ENCODE measurements at regions not wholly inside any gene's neighbourhood (a gene's known extent, or its start where the extent isn't known, plus 50 kb on each side); places are given as distances from the start of the nearest gene placed in this dataset.

DNA sequence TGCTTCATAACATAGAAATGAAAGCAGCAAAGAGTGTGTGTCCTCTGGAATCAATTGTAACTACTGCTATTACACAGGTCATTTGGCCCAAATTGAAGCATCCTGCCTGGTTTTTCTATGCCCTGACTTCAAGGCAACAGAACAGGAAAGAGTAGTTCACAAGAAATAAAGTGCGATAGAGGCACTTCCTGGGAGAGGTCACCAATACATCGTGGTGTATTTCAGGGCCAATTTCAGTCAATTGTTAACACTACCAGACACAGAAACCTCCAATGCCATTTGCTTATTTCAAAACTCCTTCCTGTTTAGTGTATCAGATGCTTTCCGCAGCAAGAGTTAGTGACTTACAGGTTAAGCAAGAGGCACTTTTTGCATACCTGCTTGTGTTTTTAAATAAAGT lies 292.1 kb downstream of the ETAA1 start:
- TF ChIP-seq GRHL2 (CRISPR knock-in tag; IDR thresholded peaks at IDR 0.05; ENCODE audit: insufficient replicate concordance, severe bottlenecking) (no peak), ZNF416 (CRISPR knock-in tag; IDR thresholded peaks at IDR 0.05) (no peak), ZNF423 (CRISPR knock-in tag; IDR thresholded peaks at IDR 0.05) (no peak), ESRRA (CRISPR knock-in tag; IDR thresholded peaks at IDR 0.05; ENCODE audit: borderline replicate concordance) (no peak), IRF2 (CRISPR knock-in tag; IDR thresholded peaks at IDR 0.05; ENCODE audit: borderline replicate concordance, low read depth) (no peak), NR3C1 (CRISPR knock-in tag; conservative IDR thresholded peaks at IDR 0.05; ENCODE audit: low read depth) (no peak)
- TF ChIP-seq, protein P1, sequence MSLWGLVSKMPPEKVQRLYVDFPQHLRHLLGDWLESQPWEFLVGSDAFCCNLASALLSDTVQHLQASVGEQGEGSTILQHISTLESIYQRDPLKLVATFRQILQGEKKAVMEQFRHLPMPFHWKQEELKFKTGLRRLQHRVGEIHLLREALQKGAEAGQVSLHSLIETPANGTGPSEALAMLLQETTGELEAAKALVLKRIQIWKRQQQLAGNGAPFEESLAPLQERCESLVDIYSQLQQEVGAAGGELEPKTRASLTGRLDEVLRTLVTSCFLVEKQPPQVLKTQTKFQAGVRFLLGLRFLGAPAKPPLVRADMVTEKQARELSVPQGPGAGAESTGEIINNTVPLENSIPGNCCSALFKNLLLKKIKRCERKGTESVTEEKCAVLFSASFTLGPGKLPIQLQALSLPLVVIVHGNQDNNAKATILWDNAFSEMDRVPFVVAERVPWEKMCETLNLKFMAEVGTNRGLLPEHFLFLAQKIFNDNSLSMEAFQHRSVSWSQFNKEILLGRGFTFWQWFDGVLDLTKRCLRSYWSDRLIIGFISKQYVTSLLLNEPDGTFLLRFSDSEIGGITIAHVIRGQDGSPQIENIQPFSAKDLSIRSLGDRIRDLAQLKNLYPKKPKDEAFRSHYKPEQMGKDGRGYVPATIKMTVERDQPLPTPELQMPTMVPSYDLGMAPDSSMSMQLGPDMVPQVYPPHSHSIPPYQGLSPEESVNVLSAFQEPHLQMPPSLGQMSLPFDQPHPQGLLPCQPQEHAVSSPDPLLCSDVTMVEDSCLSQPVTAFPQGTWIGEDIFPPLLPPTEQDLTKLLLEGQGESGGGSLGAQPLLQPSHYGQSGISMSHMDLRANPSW (CRISPR knock-in tag; conservative IDR thresholded peaks at IDR 0.05; ENCODE audit: low read depth), result no peak
- TF ChIP-seq, protein P2, sequence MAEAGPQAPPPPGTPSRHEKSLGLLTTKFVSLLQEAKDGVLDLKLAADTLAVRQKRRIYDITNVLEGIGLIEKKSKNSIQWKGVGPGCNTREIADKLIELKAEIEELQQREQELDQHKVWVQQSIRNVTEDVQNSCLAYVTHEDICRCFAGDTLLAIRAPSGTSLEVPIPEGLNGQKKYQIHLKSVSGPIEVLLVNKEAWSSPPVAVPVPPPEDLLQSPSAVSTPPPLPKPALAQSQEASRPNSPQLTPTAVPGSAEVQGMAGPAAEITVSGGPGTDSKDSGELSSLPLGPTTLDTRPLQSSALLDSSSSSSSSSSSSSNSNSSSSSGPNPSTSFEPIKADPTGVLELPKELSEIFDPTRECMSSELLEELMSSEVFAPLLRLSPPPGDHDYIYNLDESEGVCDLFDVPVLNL (CRISPR knock-in tag; IDR thresholded peaks at IDR 0.05; ENCODE audit: borderline replicate concordance, low read depth), result no peak
- TF ChIP-seq, protein P3, sequence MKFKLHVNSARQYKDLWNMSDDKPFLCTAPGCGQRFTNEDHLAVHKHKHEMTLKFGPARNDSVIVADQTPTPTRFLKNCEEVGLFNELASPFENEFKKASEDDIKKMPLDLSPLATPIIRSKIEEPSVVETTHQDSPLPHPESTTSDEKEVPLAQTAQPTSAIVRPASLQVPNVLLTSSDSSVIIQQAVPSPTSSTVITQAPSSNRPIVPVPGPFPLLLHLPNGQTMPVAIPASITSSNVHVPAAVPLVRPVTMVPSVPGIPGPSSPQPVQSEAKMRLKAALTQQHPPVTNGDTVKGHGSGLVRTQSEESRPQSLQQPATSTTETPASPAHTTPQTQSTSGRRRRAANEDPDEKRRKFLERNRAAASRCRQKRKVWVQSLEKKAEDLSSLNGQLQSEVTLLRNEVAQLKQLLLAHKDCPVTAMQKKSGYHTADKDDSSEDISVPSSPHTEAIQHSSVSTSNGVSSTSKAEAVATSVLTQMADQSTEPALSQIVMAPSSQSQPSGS (CRISPR knock-in tag; IDR thresholded peaks at IDR 0.05; ENCODE audit: borderline replicate concordance, low read depth), result no peak
- TF ChIP-seq, protein P4, sequence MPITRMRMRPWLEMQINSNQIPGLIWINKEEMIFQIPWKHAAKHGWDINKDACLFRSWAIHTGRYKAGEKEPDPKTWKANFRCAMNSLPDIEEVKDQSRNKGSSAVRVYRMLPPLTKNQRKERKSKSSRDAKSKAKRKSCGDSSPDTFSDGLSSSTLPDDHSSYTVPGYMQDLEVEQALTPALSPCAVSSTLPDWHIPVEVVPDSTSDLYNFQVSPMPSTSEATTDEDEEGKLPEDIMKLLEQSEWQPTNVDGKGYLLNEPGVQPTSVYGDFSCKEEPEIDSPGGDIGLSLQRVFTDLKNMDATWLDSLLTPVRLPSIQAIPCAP (CRISPR knock-in tag; IDR thresholded peaks at IDR 0.05), result no peak
- TF ChIP-seq, protein P5, sequence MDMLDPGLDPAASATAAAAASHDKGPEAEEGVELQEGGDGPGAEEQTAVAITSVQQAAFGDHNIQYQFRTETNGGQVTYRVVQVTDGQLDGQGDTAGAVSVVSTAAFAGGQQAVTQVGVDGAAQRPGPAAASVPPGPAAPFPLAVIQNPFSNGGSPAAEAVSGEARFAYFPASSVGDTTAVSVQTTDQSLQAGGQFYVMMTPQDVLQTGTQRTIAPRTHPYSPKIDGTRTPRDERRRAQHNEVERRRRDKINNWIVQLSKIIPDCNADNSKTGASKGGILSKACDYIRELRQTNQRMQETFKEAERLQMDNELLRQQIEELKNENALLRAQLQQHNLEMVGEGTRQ (CRISPR knock-in tag; IDR thresholded peaks at IDR 0.05), result no peak
- TF ChIP-seq, protein P6, sequence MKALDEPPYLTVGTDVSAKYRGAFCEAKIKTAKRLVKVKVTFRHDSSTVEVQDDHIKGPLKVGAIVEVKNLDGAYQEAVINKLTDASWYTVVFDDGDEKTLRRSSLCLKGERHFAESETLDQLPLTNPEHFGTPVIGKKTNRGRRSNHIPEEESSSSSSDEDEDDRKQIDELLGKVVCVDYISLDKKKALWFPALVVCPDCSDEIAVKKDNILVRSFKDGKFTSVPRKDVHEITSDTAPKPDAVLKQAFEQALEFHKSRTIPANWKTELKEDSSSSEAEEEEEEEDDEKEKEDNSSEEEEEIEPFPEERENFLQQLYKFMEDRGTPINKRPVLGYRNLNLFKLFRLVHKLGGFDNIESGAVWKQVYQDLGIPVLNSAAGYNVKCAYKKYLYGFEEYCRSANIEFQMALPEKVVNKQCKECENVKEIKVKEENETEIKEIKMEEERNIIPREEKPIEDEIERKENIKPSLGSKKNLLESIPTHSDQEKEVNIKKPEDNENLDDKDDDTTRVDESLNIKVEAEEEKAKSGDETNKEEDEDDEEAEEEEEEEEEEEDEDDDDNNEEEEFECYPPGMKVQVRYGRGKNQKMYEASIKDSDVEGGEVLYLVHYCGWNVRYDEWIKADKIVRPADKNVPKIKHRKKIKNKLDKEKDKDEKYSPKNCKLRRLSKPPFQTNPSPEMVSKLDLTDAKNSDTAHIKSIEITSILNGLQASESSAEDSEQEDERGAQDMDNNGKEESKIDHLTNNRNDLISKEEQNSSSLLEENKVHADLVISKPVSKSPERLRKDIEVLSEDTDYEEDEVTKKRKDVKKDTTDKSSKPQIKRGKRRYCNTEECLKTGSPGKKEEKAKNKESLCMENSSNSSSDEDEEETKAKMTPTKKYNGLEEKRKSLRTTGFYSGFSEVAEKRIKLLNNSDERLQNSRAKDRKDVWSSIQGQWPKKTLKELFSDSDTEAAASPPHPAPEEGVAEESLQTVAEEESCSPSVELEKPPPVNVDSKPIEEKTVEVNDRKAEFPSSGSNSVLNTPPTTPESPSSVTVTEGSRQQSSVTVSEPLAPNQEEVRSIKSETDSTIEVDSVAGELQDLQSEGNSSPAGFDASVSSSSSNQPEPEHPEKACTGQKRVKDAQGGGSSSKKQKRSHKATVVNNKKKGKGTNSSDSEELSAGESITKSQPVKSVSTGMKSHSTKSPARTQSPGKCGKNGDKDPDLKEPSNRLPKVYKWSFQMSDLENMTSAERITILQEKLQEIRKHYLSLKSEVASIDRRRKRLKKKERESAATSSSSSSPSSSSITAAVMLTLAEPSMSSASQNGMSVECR (CRISPR knock-in tag; IDR thresholded peaks at IDR 0.05; ENCODE audit: borderline replicate concordance), result no peak
- H3K36me3 Mint-ChIP-seq, result no peaks in the 10 kb centered on the region
- no peak overlapping the region for H3K4me3 Mint-ChIP-seq
- H3K27me3 Mint-ChIP-seq (ENCODE audit: low read depth), result no peaks in the 10 kb centered on the region; the same call in 1 of the 2 replicates
- H3K4me1 Mint-ChIP-seq, result peaks cover 8% of the 10 kb centered on the region
- CTCF ChIA-PET, result interaction anchor here (0.5 kb wide), 1 partner anchor 163 kb away, joined by 5 read pairs; no protein-coding TSS in a partner anchor
- peaks cover 7% of the 10 kb centered on the region for H3K9me3 Mint-ChIP-seq
- DNase-seq (ENCODE audit: low spot score), result no peak
- H3K27ac Mint-ChIP-seq, result no peak overlapping the region
- ATAC-seq, result no peak
- POLR2A ChIA-PET, result no interaction called here

DNA sequence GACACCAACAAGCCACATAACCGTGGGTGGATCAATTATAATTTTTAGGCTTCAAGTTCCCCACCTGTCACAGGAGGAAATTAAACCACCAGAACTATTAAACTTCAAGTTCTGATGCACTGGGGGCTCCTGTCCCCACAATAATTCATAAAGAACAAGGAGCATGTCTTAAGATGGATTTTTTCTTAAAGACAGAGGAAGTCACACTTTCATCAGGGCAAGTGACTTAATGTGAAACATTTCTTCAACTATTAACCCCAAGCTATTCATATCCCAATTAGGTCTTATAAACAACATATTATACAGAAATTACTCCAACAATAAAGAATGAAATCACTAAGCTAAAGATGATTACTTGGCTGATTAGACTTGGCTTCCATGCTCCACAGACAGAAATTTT lies 292.5 kb downstream of the ETAA1 start:
- Mint-ChIP-seq H3K4me3 (no peak overlapping the region), H3K27ac (no peak overlapping the region), H3K36me3 (no peaks in the 10 kb centered on the region), H3K9me3 (peaks cover 7% of the 10 kb centered on the region), H3K27me3 (ENCODE audit: low read depth) (no peaks in the 10 kb centered on the region; the same call in 1 of the 2 replicates), H3K4me1 (peaks cover 11% of the 10 kb centered on the region)
- ChIA-PET CTCF (interaction anchor here (0.5 to 0.9 kb wide), 2 partner anchors 44 to 163 kb away, joined by 3 to 5 read pairs; no protein-coding TSS in a partner anchor), POLR2A (interaction anchor here (0.6 kb wide), 1 partner anchor 302 kb away, joined by 3 read pairs; no protein-coding TSS in a partner anchor)
- ATAC-seq (no peak), DNase-seq (ENCODE audit: low spot score) (no peak)
- TF ChIP-seq TCF7 (CRISPR knock-in tag; IDR thresholded peaks at IDR 0.05; ENCODE audit: low read depth) (no peak), NFYB (CRISPR knock-in tag; conservative IDR thresholded peaks at IDR 0.05; ENCODE audit: low read depth) (no peak), ZNF232 (CRISPR knock-in tag; IDR thresholded peaks at IDR 0.05) (no peak), CREM (CRISPR knock-in tag; IDR thresholded peaks at IDR 0.05) (no peak), JAZF1 (CRISPR knock-in tag; IDR thresholded peaks at IDR 0.05) (no peak), ZNF396 (CRISPR knock-in tag; IDR thresholded peaks at IDR 0.05; ENCODE audit: borderline replicate concordance) (no peak), SOX15 (CRISPR knock-in tag; IDR thresholded peaks at IDR 0.05) (no peak)
- TF ChIP-seq, protein P7, sequence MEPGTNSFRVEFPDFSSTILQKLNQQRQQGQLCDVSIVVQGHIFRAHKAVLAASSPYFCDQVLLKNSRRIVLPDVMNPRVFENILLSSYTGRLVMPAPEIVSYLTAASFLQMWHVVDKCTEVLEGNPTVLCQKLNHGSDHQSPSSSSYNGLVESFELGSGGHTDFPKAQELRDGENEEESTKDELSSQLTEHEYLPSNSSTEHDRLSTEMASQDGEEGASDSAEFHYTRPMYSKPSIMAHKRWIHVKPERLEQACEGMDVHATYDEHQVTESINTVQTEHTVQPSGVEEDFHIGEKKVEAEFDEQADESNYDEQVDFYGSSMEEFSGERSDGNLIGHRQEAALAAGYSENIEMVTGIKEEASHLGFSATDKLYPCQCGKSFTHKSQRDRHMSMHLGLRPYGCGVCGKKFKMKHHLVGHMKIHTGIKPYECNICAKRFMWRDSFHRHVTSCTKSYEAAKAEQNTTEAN (CRISPR knock-in tag; IDR thresholded peaks at IDR 0.05), result no peak
- TF ChIP-seq, protein P5 (CRISPR knock-in tag; IDR thresholded peaks at IDR 0.05), result no peak
